ENCODE measurements at regions not wholly inside any gene's neighbourhood (a gene's known extent, or its start where the extent isn't known, plus 50 kb on each side); places are given as distances from the start of the nearest gene placed in this dataset.

DNA sequence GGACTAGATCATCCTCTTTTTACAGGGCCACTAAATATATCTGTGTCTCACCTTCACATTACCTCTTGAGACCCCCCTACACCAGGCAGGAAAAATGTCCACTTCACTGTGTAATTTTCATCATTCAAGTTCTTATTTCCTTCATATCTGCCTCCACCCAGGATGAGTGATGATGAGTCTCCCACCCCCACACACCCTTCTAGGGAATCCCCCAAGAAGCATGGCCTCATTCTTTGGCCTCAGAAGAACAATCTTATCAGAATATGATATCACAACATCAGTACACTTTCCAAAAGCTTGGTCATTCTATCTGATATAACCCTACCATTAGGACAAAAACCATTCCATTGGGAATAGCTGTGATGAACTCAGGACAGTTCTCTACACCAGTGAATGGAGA is 170.3 kb upstream of the DUSP10 start (continued):
- no peak for TF ChIP-seq GTF2I (CRISPR knock-in tag; conservative IDR thresholded peaks at IDR 0.05)
- TF ChIP-seq, protein P1, sequence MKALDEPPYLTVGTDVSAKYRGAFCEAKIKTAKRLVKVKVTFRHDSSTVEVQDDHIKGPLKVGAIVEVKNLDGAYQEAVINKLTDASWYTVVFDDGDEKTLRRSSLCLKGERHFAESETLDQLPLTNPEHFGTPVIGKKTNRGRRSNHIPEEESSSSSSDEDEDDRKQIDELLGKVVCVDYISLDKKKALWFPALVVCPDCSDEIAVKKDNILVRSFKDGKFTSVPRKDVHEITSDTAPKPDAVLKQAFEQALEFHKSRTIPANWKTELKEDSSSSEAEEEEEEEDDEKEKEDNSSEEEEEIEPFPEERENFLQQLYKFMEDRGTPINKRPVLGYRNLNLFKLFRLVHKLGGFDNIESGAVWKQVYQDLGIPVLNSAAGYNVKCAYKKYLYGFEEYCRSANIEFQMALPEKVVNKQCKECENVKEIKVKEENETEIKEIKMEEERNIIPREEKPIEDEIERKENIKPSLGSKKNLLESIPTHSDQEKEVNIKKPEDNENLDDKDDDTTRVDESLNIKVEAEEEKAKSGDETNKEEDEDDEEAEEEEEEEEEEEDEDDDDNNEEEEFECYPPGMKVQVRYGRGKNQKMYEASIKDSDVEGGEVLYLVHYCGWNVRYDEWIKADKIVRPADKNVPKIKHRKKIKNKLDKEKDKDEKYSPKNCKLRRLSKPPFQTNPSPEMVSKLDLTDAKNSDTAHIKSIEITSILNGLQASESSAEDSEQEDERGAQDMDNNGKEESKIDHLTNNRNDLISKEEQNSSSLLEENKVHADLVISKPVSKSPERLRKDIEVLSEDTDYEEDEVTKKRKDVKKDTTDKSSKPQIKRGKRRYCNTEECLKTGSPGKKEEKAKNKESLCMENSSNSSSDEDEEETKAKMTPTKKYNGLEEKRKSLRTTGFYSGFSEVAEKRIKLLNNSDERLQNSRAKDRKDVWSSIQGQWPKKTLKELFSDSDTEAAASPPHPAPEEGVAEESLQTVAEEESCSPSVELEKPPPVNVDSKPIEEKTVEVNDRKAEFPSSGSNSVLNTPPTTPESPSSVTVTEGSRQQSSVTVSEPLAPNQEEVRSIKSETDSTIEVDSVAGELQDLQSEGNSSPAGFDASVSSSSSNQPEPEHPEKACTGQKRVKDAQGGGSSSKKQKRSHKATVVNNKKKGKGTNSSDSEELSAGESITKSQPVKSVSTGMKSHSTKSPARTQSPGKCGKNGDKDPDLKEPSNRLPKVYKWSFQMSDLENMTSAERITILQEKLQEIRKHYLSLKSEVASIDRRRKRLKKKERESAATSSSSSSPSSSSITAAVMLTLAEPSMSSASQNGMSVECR (CRISPR knock-in tag; IDR thresholded peaks at IDR 0.05; ENCODE audit: borderline replicate concordance): no peak
- TF ChIP-seq NR2C2 (CRISPR knock-in tag; IDR thresholded peaks at IDR 0.05): no peak
- no peak for TF ChIP-seq ELF4 (CRISPR knock-in tag; IDR thresholded peaks at IDR 0.05; ENCODE audit: low read depth)
- TF ChIP-seq ZNF416 (CRISPR knock-in tag; IDR thresholded peaks at IDR 0.05): no peak
- TF ChIP-seq ZNF317 (CRISPR knock-in tag; IDR thresholded peaks at IDR 0.05; ENCODE audit: borderline replicate concordance, low read depth): no peak
- no peak for TF ChIP-seq CREB1 (CRISPR knock-in tag; IDR thresholded peaks at IDR 0.05)
- TF ChIP-seq ESRRA (CRISPR knock-in tag; IDR thresholded peaks at IDR 0.05; ENCODE audit: borderline replicate concordance): no peak
- TF ChIP-seq PRRX2 (CRISPR knock-in tag; IDR thresholded peaks at IDR 0.05): no peak
- no peak for TF ChIP-seq ATF1 (CRISPR knock-in tag; IDR thresholded peaks at IDR 0.05)
- TF ChIP-seq ZNF232 (CRISPR knock-in tag; IDR thresholded peaks at IDR 0.05): no peak
- TF ChIP-seq SMAD4 (CRISPR knock-in tag; IDR thresholded peaks at IDR 0.05): no peak

DNA sequence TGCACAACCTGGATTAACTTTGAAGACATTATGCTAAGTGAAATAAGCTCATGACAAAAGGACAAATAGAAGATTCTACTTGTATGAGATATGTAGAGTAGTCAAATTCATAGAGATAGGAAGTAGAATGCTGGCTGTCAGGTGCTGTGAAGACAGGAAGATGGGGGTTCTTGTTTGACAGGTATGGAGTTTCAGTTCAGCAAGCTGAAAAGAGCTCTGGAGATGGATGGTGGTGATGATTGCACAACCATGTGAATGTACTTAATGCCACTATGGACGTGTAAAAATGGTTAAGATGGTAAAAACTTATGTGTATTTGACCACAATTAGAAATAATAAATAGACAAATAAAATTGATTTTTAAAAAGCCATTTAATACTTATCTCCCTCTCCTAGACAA is 169.8 kb upstream of the DUSP10 start:
- Mint-ChIP-seq H3K9me3 (no peaks in the 10 kb centered on the region), H3K27me3 (ENCODE audit: low read depth) (no peaks in the 10 kb centered on the region), H3K36me3 (no peaks in the 10 kb centered on the region), H3K27ac (no peak overlapping the region), H3K4me3 (no peak overlapping the region), H3K4me1 (no peaks in the 10 kb centered on the region)
- DNase-seq (ENCODE audit: low spot score) (no peak), ATAC-seq (no peak)
- ChIA-PET POLR2A (no interaction called here), CTCF (no interaction called here)
- TF ChIP-seq CREM (CRISPR knock-in tag; IDR thresholded peaks at IDR 0.05) (no peak), FOXP1 (CRISPR knock-in tag; IDR thresholded peaks at IDR 0.05; ENCODE audit: borderline replicate concordance) (no peak), PRRX2 (CRISPR knock-in tag; IDR thresholded peaks at IDR 0.05) (no peak), FOXK1 (CRISPR knock-in tag; IDR thresholded peaks at IDR 0.05) (no peak), TCF7 (CRISPR knock-in tag; IDR thresholded peaks at IDR 0.05; ENCODE audit: low read depth) (no peak), HMGA2 (CRISPR knock-in tag; IDR thresholded peaks at IDR 0.05) (no peak), SMAD3 (CRISPR knock-in tag; IDR thresholded peaks at IDR 0.05; ENCODE audit: borderline replicate concordance) (no peak), TEAD1 (CRISPR knock-in tag; IDR thresholded peaks at IDR 0.05) (no peak), ESRRA (CRISPR knock-in tag; IDR thresholded peaks at IDR 0.05; ENCODE audit: borderline replicate concordance) (no peak)
- TF ChIP-seq, protein P2, sequence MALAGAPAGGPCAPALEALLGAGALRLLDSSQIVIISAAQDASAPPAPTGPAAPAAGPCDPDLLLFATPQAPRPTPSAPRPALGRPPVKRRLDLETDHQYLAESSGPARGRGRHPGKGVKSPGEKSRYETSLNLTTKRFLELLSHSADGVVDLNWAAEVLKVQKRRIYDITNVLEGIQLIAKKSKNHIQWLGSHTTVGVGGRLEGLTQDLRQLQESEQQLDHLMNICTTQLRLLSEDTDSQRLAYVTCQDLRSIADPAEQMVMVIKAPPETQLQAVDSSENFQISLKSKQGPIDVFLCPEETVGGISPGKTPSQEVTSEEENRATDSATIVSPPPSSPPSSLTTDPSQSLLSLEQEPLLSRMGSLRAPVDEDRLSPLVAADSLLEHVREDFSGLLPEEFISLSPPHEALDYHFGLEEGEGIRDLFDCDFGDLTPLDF (CRISPR knock-in tag; IDR thresholded peaks at IDR 0.05): no peak
- TF ChIP-seq, protein P3, sequence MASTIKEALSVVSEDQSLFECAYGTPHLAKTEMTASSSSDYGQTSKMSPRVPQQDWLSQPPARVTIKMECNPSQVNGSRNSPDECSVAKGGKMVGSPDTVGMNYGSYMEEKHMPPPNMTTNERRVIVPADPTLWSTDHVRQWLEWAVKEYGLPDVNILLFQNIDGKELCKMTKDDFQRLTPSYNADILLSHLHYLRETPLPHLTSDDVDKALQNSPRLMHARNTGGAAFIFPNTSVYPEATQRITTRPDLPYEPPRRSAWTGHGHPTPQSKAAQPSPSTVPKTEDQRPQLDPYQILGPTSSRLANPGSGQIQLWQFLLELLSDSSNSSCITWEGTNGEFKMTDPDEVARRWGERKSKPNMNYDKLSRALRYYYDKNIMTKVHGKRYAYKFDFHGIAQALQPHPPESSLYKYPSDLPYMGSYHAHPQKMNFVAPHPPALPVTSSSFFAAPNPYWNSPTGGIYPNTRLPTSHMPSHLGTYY (CRISPR knock-in tag; IDR thresholded peaks at IDR 0.05): no peak
- TF ChIP-seq, protein P4, sequence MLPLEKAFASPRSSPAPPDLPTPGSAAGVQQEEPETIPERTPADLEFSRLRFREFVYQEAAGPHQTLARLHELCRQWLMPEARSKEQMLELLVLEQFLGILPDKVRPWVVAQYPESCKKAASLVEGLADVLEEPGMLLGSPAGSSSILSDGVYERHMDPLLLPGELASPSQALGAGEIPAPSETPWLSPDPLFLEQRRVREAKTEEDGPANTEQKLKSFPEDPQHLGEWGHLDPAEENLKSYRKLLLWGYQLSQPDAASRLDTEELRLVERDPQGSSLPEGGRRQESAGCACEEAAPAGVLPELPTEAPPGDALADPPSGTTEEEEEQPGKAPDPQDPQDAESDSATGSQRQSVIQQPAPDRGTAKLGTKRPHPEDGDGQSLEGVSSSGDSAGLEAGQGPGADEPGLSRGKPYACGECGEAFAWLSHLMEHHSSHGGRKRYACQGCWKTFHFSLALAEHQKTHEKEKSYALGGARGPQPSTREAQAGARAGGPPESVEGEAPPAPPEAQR (CRISPR knock-in tag; IDR thresholded peaks at IDR 0.05): no peak
- TF ChIP-seq, protein P5, sequence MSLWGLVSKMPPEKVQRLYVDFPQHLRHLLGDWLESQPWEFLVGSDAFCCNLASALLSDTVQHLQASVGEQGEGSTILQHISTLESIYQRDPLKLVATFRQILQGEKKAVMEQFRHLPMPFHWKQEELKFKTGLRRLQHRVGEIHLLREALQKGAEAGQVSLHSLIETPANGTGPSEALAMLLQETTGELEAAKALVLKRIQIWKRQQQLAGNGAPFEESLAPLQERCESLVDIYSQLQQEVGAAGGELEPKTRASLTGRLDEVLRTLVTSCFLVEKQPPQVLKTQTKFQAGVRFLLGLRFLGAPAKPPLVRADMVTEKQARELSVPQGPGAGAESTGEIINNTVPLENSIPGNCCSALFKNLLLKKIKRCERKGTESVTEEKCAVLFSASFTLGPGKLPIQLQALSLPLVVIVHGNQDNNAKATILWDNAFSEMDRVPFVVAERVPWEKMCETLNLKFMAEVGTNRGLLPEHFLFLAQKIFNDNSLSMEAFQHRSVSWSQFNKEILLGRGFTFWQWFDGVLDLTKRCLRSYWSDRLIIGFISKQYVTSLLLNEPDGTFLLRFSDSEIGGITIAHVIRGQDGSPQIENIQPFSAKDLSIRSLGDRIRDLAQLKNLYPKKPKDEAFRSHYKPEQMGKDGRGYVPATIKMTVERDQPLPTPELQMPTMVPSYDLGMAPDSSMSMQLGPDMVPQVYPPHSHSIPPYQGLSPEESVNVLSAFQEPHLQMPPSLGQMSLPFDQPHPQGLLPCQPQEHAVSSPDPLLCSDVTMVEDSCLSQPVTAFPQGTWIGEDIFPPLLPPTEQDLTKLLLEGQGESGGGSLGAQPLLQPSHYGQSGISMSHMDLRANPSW (CRISPR knock-in tag; conservative IDR thresholded peaks at IDR 0.05; ENCODE audit: low read depth): no peak
- TF ChIP-seq, protein P6, sequence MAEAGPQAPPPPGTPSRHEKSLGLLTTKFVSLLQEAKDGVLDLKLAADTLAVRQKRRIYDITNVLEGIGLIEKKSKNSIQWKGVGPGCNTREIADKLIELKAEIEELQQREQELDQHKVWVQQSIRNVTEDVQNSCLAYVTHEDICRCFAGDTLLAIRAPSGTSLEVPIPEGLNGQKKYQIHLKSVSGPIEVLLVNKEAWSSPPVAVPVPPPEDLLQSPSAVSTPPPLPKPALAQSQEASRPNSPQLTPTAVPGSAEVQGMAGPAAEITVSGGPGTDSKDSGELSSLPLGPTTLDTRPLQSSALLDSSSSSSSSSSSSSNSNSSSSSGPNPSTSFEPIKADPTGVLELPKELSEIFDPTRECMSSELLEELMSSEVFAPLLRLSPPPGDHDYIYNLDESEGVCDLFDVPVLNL (CRISPR knock-in tag; IDR thresholded peaks at IDR 0.05; ENCODE audit: borderline replicate concordance, low read depth): no peak

All from WTC11 (cell line).